ENCODE measurements at regions not wholly inside any gene's neighbourhood (a gene's known extent, or its start where the extent isn't known, plus 50 kb on each side); places are given as distances from the start of the nearest gene placed in this dataset.
"Not testable (repeated sequence)": the region's sequence is repeated elsewhere in the genome, so short reads cannot be mapped to it uniquely, and the experiment has no call there.

DNA sequence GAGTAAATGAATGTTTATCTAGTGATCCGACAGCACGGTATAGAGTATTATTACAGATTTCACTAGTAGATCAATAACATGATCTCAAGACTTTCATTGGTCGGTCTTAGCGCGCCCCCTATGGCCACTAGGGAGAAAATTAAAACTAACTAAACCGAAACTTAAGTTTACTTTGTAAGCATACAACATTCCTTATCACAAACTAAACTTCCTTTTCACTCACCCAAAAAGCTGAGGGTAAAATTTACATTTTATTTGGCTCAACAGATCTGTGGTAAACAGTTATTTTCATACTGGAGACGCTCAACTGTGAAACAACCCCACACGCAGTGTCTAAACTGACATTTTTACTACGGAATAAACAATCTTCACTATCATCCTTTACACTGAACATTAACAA is 215.6 kb upstream of the MAP2 start:
- no peak for DNase-seq

DNA sequence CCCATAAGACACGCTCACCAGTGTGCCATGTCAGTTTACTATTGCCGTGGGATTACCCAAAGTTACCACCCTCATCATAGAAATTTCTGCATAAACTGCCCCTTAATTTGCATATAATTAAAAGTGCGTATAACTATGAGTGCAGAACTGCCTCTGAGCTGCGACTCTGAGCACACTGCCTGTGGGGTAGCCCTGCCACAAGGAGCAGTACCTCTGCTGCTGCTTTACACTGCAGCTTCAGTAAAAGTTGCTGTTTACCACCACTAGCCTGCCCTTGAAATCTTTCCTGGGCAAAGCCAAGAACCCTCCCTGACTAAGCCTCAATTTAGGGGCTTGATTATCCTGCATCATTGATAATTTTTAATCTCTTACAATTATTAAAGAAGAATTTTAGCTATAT is 213.9 kb upstream of the MAP2 start:
- no peak for DNase-seq

DNA sequence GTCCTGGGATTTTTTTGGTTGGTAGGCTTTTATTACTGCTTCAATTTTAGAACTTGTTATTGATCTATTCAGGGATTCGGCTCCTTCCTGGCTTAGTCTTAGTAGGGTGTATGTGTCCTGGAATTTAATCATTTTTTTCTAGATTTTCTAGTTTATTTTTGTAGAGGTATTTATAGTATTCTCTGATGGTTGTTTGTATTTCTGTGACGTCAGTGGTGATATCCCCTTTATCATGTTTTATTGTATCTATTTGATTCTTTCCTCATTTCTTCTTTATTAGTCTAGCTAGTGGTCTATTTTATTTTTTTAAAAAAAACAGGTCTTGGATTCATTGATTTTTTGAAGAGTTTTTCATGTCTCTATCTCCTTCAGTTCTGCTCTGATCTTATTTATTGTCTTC is 193.3 kb upstream of the MAP2 start:
- no peak for DNase-seq

DNA sequence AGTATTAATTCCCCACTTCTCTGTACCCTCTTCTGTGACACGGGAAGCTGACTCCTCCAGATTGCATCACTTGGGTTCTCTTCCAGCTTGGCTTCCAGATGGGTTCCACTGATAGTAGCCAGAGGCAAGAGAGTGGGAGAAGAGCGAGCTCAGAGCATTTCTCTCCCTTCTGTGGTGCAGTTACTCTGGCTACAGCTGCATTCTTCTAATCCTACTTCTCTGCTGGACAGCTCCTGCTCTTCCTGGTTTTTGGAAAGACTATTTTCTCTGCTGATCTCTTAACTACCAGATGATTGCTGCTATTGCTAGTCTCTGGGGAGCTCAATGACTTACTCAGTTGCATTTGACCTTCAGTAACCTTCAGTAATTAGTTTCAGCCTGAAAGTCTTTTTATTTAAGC is 187.5 kb upstream of the MAP2 start:
- DNase-seq, result no peak

DNA sequence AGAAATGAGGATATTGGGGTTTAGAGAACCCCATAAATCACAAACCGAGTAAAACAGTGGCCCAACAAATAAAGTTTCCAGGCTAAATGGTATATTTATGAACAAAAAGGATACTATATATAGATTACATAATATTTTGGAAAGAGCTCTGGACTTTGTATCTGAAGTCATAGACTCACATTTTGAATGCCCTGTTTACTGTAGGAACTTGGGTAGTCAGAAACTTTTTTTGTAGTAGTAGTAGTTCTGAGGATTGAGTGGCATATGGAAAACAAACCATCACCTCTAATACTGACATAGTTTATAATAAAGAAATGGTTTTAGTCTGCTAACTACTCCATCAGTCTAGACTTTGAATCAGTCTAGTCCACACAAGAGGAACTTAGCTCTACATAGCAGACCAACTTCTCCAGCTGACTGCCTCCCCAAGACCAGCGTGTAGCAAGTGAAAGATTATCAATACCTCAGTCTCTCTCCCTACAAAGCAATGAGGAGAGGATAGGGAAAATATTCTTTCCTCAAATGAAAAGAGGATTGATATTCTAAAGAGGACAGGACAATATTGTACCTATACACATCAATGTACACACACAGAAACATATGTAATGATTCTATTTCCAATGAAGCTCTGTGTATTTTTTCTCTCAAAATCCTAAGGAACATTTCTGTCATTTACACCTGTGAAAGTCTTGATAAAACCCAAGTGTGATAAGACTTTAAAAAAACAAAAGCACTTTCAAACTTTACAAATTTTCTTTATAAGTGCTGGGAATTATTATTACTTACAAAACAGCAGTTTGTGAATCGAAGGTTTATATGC is 184.9 kb upstream of the MAP2 start:
- no peak for DNase-seq

DNA sequence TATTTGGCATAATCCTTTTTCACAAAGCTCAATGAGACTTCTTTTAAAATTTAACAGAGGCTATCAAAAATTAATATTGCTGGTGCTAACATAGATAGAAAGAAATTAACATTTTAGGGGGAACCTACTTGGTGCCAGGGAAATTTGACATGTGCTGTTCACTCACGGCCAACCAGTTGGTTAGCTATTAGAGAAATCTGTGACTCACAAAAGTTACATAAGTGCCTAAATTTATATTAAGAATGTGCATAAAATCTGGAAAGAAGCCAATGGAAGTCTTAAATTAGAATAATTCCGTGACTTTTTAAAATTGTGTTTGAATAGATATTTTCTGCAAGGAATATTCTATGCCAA is 184.3 kb upstream of the MAP2 start:
- DNase-seq, result no peak

DNA sequence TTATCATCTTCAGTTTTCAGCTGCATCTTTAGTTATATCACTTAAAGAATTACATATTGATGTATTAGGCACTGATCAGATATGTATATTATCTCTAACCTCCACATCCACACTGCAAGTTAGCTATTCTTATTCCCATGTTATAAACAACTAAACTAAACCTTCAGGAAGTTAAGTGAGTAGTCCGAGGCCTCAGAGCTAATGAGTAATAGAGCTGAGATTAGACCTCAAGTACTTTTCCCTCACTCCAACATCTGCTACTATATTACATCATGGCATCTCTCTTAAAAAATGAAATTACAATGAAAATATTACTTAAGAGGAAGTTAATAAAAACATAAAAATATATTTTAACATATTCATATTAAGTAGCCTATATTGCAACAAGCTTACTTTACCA is 183.6 kb upstream of the MAP2 start:
- DNase-seq, result no peak

DNA sequence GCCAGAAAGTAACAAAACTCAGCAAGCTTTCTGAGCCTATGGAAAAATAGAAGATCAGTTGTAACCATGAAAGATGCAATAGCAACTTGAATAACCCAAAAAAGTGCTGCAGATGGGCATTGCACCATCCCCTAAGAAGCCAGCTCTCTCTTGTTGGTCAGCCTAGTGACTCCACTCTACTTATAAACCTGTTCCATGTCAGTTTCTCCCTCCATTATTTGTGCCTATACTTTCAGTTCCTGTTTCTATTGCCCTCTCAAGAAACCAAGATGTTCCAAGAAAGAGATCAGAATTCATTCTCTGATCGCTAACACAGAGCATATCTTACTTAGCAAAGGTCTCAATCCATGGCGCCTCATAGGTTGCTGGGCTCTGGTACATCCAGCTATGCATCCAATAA is 170.3 kb upstream of the MAP2 start:
- no peak for DNase-seq

DNA sequence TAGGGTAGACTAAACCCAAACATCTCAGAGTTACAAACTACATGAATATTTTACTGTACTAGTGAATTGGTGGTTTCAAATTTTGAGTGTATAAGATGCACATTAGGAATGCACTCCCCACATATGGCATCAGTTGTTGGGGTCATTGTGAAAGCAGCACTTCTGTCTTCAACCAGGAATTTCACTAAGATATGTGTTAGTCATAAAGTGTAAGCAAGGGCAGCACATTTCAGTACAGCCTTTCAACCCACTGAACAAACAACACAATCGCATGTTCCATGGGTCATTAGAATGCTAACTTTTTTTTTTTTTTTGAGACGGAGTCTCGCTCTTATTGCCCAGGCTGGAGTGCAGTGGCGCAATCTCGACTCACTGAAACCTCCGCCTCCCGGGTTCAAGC is 164.1 kb upstream of the MAP2 start:
- no peak for DNase-seq

DNA sequence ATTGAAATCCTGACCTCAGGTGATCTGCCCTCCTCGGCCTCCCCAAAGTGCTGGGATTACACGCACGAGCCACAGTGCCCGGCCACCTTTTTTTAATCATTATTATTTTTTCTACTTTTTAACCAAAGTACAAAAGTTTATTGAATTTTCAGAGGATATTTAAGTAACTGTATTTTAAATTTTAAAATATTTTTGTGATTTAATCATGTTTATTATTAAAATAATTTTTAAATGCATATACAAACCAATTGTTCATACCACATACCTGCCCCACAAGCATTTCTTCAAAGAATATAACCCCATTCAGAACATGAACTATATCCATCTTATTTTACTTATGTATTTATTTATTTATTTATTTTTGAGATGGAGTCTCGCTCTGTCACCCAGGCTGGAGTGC is 163.6 kb upstream of the MAP2 start:
- DNase-seq, result no peak

DNA sequence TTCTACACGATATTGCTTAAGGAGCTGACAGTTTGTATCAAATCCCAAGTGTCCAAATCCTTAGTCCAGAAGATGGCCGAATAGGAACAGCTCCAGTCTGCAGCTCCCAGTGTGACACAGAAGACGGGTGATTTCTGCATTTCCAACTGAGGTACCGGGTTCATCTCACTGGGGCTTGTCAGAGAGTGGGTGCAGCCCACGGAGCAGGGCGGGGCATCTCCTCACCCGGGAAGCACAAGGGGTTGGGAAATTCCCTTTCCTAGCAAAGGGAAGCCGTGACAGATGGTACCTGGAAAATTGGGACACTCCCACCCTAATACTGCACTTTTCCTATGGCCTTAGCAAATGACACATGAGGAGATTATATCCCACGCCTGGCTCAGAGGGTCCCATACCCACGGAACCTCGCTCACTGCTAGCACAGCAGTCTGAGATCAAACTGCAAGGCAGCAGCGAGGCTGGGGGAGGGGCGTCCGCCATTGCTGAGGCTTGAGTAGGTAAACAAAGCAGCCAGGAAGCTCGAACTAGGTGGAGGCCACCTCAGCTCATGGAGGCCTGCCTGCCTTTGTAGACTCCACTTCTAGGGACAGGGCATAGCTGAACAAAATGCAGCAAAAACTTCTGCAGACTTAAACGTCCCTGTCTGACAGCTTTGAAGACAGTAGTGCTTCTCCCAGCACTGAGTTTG is 162.3 kb upstream of the MAP2 start:
- not testable (repeated sequence) for DNase-seq

DNA sequence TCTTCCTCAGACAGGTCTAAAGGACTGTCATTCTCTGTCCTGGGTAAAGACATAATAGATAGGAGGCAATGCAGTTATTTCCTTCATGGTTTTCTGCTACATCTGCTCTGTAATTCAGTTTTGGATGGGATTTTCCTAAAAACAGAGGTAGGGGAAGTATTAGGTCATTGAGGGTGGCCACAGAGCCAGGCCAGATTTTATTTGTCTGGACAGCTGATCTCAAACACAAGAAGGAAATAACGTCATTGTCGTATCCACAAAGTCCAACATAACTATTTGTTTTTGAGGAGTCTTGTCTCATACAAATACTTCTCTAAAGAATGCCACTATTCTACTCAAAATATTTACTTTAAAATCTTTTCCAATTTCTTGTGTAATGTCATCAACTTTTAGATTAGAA is 154.8 kb upstream of the MAP2 start:
- DNase-seq, result no peak

DNA sequence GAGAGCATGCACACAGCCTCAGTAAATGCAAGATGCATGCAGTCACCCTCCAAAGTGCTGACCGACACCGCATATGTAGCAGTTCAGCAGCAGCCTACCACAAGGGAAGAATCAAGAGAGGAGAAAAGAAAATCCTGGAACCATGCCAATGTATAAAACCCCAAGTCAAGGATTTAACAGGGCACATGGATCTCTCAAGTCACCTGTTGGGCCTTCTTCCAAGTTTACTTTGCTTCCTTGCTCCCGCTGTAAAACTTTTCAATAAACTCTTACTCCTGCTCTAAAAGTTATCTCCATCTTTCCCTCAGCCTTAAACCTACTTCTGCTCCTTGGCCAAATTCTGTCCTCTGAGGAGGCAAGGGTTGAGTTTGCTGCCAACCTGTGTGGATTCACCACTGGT is 147.8 kb upstream of the MAP2 start:
- DNase-seq, result no peak

DNA sequence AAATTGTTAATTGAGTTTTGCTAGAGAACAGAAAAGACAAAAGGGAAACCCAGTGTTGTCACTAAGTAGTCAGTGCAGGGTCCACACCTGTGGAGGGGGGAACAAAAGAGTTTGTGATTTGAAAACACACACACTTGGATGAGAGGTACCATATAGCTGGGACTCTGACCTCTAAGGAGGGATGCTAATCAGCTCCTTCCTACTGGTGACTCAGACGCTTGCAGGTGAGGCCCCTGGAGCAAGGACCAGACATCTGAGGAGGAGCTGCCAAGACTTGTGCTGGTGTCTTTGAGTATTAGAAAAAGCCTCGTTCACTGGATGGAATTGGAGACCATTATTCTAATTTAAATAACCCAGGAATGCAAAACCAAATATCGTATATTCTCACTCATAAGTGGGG is 146.4 kb upstream of the MAP2 start:
- DNase-seq, result no peak

DNA sequence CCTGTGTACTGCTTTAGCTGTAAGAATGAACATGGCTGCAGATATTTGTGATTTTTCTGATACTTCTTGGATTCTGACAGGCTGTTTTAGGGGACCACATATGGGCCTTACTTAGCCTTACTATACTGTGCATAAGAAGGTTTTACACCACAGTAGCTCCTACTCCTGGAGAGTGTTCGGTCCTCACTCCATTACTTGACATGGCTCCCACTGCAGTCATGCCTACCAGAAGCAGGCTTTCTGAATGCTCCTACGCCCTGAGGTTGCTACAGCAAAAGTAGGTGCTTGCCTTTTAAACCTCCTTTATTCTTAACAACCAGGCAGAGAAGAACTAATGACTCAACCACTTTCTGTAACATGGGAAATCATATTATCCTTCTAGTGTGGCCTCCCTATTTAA is 125.2 kb upstream of the MAP2 start:
- no peak for DNase-seq

DNA sequence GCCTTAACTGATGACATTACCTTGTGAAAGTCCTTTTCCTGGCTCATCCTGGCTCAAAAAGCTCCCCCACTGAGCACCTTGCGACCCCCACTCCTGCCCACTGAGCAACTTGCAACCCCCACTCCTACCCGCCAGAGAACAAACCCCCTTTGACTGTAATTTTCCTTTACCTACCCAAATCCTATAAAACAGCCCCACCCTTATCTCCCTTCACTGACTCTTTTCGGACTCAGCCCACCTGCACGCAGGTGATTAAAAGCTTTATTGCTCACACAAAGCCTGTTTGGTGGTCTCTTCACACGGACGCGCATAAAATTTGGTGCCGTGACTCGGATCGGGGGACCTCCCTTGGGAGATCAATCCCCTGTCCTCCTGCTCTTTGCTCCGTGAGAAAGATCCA is 124.4 kb upstream of the MAP2 start:
- not testable (repeated sequence) for DNase-seq

DNA sequence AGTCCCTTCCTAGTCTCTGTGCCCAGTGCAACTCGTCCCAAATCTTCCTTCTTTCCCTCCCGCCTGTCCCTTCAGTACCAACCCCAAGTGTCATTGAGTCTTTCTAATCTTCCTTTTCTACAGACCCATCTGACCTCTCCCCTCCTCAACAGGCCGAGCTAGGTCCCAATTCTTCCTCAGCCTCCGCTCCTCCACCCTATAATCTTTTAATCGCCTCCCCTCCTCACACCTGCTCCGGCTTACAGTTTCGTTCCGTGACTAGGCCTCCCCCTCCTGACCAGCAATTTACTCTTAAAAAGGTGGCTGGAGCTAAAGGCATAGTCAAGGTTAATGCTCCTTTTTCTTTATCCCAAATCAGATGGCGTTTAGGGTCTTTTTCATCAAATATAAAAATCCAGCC is 123.1 kb upstream of the MAP2 start:
- not testable (repeated sequence) for DNase-seq

DNA sequence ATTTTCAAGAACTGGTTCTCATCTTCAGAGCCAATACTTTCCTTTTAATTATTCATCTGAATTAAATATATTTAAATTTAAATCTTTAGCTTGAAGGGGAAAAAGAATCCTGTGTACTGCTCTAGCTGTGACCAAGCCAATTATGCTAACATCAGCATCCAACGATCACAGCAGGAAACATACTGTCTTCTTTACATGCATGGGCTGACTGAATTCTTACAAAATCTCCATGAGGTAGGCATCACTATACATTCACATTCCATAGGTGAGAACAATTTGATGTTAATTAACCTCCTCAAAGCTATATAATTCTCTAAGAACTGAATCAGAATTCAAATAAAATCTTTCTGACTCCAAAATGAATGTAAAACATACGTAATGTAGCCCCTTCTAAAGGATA is 118.8 kb upstream of the MAP2 start:
- DNase-seq, result no peak

DNA sequence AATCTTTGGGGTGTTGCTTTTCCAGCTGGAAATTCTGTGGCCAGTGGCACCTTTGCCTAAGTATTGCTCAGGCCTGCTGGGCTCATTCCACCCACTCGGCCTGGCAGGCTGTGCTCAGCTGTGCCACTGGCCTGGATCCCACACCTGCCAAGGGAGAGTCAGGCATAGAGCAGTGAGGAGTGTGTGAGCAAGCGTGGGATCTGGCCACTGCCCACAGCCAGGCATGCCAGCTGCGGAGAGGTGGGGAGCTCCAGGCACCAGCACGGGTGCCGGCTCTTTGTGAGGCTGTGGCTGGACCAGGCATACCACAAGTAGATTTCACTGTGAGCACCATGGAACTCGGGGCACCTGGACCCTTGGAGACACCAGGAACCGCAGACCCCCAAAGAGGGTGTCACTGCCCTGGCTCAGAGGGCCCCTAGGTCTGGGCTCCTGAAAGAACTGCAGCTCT is 118.1 kb upstream of the MAP2 start:
- no peak for DNase-seq

DNA sequence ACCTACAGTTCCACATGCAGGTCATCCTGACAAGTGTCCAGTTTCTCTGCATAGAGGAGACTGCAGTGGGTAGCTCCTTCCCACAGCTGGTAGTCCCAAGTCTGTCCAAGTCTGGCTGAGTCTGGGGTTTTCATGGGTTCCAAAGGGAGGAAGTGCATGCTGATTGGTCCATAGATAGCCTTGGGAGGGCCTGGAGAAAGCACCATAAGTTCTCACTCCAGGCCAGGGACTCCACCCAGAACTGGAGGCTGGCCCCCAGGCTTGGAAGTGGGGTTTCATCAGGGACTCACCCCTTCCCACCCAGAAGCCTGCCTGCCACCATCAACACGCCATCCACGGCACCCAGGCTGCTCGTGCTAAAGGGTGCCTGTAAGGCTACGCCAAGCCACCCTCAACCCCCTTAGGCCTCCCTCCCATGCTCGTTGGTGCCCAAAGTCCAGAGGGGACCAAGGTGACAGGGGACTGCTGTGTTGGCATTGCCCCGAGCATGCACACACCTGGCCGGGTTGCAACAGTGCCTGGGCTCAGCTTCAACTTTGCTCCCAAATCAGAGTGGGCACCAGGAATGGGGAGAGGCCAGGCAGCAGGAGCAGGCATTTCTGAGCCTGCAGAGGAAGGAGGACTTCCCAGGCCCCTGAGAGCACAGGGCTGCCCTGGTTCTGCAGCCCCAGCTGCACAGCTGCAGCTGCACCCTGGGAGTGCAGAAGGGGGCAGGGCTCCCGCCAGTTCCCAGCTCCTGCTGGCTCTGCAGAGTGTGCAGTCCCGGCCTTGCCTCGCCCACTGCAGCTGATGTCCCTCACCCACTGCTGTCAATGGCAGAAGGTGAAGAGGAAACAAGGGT is 116.5 kb upstream of the MAP2 start:
- no peak for DNase-seq

DNA sequence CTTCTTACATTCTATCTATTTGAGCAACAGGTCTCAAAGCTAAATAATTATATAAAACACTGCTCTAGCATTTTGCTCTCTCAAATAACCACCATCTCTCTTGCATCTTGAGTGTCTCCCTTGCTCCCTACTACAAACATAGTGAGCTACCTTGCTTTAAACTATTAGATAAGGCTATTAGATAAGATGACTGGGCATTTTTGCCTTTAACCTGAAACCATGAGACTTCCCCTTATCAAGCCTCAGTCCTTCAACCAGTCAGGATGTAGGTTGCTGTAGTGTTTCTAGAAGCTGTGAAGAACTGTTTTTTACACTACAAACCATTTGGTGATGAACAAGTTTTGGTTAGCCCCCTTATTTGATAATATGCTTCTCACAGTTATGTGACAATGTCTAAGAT is 115.4 kb upstream of the MAP2 start:
- no peak for DNase-seq

DNA sequence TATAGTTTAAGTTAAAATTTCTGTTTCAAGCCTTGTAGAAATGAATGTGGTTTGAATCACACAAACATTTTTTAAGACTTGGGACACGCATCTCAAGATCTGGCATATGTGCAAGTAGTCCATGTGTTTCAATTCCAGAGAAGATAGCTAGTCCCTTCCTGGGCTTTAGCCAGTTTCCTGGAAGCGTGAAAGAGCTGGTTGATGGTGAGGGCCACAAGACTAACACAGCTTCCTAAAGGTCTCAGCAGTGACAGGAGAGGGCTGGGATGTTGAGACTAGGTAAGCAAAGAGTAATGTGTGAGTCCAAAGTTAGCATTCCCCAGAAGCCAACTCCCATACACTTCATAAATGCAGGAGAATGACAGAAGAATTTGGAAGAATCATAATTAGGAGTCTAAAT is 111.9 kb upstream of the MAP2 start:
- no peak for DNase-seq

DNA sequence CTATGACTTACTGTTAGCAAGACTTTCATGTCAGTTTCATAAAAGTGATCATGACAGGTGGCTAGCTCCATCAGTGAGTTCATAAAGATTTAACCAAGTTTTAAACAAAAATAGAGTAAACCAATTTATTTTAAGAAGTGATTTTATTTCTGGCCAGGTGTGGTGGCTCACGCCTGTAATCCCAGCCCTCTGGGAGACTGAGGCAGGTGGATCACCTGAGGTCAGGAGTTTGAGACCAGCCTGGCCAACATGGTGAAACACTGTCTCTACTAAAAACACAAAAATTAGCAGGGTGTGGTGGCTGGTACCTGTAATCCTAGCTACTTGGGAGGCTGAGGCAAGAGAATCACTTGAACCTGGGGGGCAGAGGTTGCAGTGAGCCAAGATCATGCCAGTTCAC is 111.4 kb upstream of the MAP2 start:
- DNase-seq, result not testable (repeated sequence)

DNA sequence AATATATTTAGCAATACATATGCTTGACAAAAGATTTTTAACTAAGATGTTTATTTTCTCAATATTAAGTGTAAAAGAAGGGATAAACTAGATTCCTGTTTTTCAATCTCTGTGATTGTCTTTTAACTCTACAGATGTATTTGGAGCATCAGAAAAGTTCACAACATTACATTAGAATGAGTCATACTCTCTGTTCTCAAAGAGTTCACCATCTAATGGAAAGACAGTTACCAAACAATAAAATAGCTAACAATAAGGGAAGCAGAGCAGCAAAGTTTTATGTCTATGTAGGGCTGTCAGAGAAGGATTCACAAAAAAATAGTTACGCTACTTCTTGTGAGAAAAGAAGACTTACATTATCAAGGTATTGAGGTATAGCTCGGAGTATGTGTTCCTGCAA is 109.2 kb upstream of the MAP2 start:
- DNase-seq, result no peak

Data from NCI-H226 (cell line).